ENCODE measurements at regions not wholly inside any gene's neighbourhood (a gene's known extent, or its start where the extent isn't known, plus 50 kb on each side); places are given as distances from the start of the nearest gene placed in this dataset.

- DNase-seq = no peak
- no peaks in the 10 kb centered on the region for H3K36me3 ChIP-seq
These were observed 280.3 kb downstream of the LTN1 start for GRCh38 chr21:28712411-28712810.

GRCh38 chr21:28705616-28706015 lies 287.1 kb downstream of the LTN1 start:
- no peaks in the 10 kb centered on the region for H3K27me3 ChIP-seq
- no peak for ATAC-seq (ENCODE audit: low FRiP score in 2 of 2)
- DNase-seq = no peak
- WGBS, 2 donors = 70 to 95% methylated on average over 4 of the region's 4 CpGs
- no peaks in the 10 kb centered on the region for H3K9me3 ChIP-seq
- no peak for TF ChIP-seq CTCF (IDR thresholded peaks at IDR 0.05)
- TF ChIP-seq POLR2AphosphoS5 (IDR thresholded peaks at IDR 0.05) = no peak
- TF ChIP-seq POLR2A (IDR thresholded peaks at IDR 0.05) = no peak
- no peak for TF ChIP-seq EP300 (IDR thresholded peaks at IDR 0.05)
- H3K4me1 ChIP-seq = no peaks in the 10 kb centered on the region
- no peak overlapping the region for H3K27ac ChIP-seq
- H3K4me3 ChIP-seq = no peak overlapping the region
- no peaks in the 10 kb centered on the region for H3K36me3 ChIP-seq

More at GRCh38 chr21:28712411-28712810, 280.3 kb downstream of the LTN1 start:
- TF ChIP-seq POLR2A (IDR thresholded peaks at IDR 0.05) = no peak
- TF ChIP-seq POLR2AphosphoS5 (IDR thresholded peaks at IDR 0.05) = no peak
- no peak for TF ChIP-seq CTCF (IDR thresholded peaks at IDR 0.05)
- TF ChIP-seq EP300 (IDR thresholded peaks at IDR 0.05) = no peak
- Histone ChIP-seq H3K4me3 (no peak overlapping the region), H3K27ac (no peak overlapping the region), H3K4me1 (no peaks in the 10 kb centered on the region), H3K27me3 (no peaks in the 10 kb centered on the region), H3K9me3 (no peaks in the 10 kb centered on the region)
- no peak for ATAC-seq (ENCODE audit: low FRiP score in 2 of 2)

GRCh38 chr21:28704746-28705145 lies 287.9 kb downstream of the LTN1 start:
- TF ChIP-seq POLR2A (IDR thresholded peaks at IDR 0.05) (no peak), POLR2AphosphoS5 (IDR thresholded peaks at IDR 0.05) (no peak), EP300 (IDR thresholded peaks at IDR 0.05) (no peak), CTCF (IDR thresholded peaks at IDR 0.05) (no peak)
- H3K36me3 ChIP-seq = no peaks in the 10 kb centered on the region
- no peaks in the 10 kb centered on the region for H3K4me1 ChIP-seq
- no peak for DNase-seq
- ATAC-seq (ENCODE audit: low FRiP score in 2 of 2) = no peak
- H3K9me3 ChIP-seq = no peaks in the 10 kb centered on the region
- no peak overlapping the region for H3K27ac ChIP-seq
- 53 to 55% methylated on average over 5 of the region's 5 CpGs for WGBS, 2 donors
- H3K4me3 ChIP-seq = no peak overlapping the region
- no peaks in the 10 kb centered on the region for H3K27me3 ChIP-seq

GRCh38 chr21:28703861-28704260 lies 288.8 kb downstream of the LTN1 start:
- H3K27ac ChIP-seq = no peak overlapping the region
- no peak for TF ChIP-seq POLR2A (IDR thresholded peaks at IDR 0.05)
- no peaks in the 10 kb centered on the region for H3K9me3 ChIP-seq
- no peaks in the 10 kb centered on the region for H3K27me3 ChIP-seq
- no peak overlapping the region for H3K4me3 ChIP-seq
- H3K4me1 ChIP-seq = no peaks in the 10 kb centered on the region
- DNase-seq = no peak
- ATAC-seq (ENCODE audit: low FRiP score in 2 of 2) = no peak
- 57 to 63% methylated on average over 2 of the region's 2 CpGs for WGBS, 2 donors
- no peaks in the 10 kb centered on the region for H3K36me3 ChIP-seq

- no peak for DNase-seq
- Histone ChIP-seq H3K4me3 (no peak overlapping the region), H3K27ac (no peak overlapping the region), H3K36me3 (no peaks in the 10 kb centered on the region), H3K27me3 (no peaks in the 10 kb centered on the region), H3K9me3 (no peaks in the 10 kb centered on the region), H3K4me1 (no peaks in the 10 kb centered on the region)
- TF ChIP-seq POLR2AphosphoS5 (IDR thresholded peaks at IDR 0.05) (no peak), CTCF (IDR thresholded peaks at IDR 0.05) (no peak), POLR2A (IDR thresholded peaks at IDR 0.05) (no peak), EP300 (IDR thresholded peaks at IDR 0.05) (no peak)
- no peak for ATAC-seq (ENCODE audit: low FRiP score in 2 of 2)
- 74 to 82% methylated on average over 3 of the region's 3 CpGs for WGBS, 2 donors
These were observed 292.9 kb downstream of the LTN1 start for GRCh38 chr21:28699596-28700259.
